BJ (cell line): ENCODE measurements at regions not wholly inside any gene's neighbourhood (a gene's known extent, or its start where the extent isn't known, plus 50 kb on each side); places are given as distances from the start of the nearest gene placed in this dataset.

Experiments
- CTCF ChIA-PET: fragments of 350-600 bp; formaldehyde crosslinking; extraction: SDS; loops from one replicate; lab custom pipeline; 2021; ENCODE audit warnings: antibody characterized with exemption, inconsistent platforms; lab: Yijun Ruan, JAX
- POLR2A ChIA-PET: fragments of 300-600 bp; sonication (Branson Sonifier 250); formaldehyde crosslinking; extraction: SDS; loops from one replicate; lab custom pipeline; 2021; ENCODE audit warnings: antibody characterized with exemption; lab: Charles Lee
- DNase-seq: peaks from one replicate; pipeline ENCODE4 v3.0.0-alpha.2; 2011; ENCODE audit warnings: low read depth
- H3K27me3 ChIP-seq: 2 replicates; pipeline ENCODE4 v1.6.0; 2011; ENCODE audit warnings: low read length; ENCODE audit not compliant: control insufficient read depth, insufficient read depth
- H3K36me3 ChIP-seq: 2 replicates; pipeline ENCODE4 v1.5.1; 2011; ENCODE audit warnings: low read length; ENCODE audit not compliant: control insufficient read depth, insufficient read depth
- H3K4me3 ChIP-seq: 2 replicates; pipeline ENCODE4 v1.5.1; 2011; ENCODE audit warnings: low read depth, mild to moderate bottlenecking, control low read depth, low read length
- CTCF ChIP-seq: IDR thresholded peaks from 2 replicates; pipeline ENCODE4 v1.5.1; 2011; ENCODE audit warnings: low read depth, mild to moderate bottlenecking, control low read depth, inconsistent platforms, low read length, moderate library complexity; ENCODE audit not compliant: insufficient read depth

- CTCF ChIA-PET, result no interaction called here
- Histone ChIP-seq H3K27me3 (no peaks in the 10 kb centered on the region), H3K4me3 (no peak overlapping the region), H3K36me3 (no peaks in the 10 kb centered on the region)
- no peak for DNase-seq
- no peak for TF ChIP-seq CTCF
- POLR2A ChIA-PET, result no interaction called here
Observed at GRCh38 chr20:6506906-6507305, 260.6 kb upstream of the BMP2 start.

GRCh38 chr20:6504826-6505225, 262.7 kb upstream of the BMP2 start:
- ChIA-PET POLR2A (no interaction called here), CTCF (no interaction called here)
- no peak for TF ChIP-seq CTCF
- DNase-seq, result no peak
- no peak overlapping the region for H3K4me3 ChIP-seq
- H3K36me3 ChIP-seq, result no peaks in the 10 kb centered on the region
- no peaks in the 10 kb centered on the region for H3K27me3 ChIP-seq

GRCh38 chr20:6504179-6504578, 263.3 kb upstream of the BMP2 start:
- Histone ChIP-seq H3K4me3 (no peak overlapping the region), H3K36me3 (no peaks in the 10 kb centered on the region), H3K27me3 (no peaks in the 10 kb centered on the region)
- ChIA-PET POLR2A (no interaction called here), CTCF (no interaction called here)
- TF ChIP-seq CTCF, result no peak
- DNase-seq, result no peak

- ChIA-PET POLR2A (no interaction called here), CTCF (interaction anchor here (0.6 to 0.9 kb wide), 3 partner anchors 11 to 293 kb away, joined by 3 to 4 read pairs (median 4); no protein-coding TSS in a partner anchor)
- H3K36me3 ChIP-seq, result no peaks in the 10 kb centered on the region
- no peak overlapping the region for H3K4me3 ChIP-seq
- no peaks in the 10 kb centered on the region for H3K27me3 ChIP-seq
- no peak for TF ChIP-seq CTCF
- no peak for DNase-seq
Observed at GRCh38 chr20:6502999-6503398, 264.5 kb upstream of the BMP2 start.

- H3K4me3 ChIP-seq, result no peak overlapping the region
- H3K36me3 ChIP-seq, result no peaks in the 10 kb centered on the region
- POLR2A ChIA-PET, result no interaction called here
- DNase-seq, result no peak
- CTCF ChIA-PET, result interaction anchor here (0.6 to 0.9 kb wide), 2 partner anchors 10 to 292 kb away, joined by 4 read pairs; no protein-coding TSS in a partner anchor
- TF ChIP-seq CTCF, result no peak
- no peaks in the 10 kb centered on the region for H3K27me3 ChIP-seq
Observed at GRCh38 chr20:6502219-6502618, 265.3 kb upstream of the BMP2 start.
